Keratinocyte (primary cell): ENCODE measurements at regions not wholly inside any gene's neighbourhood (a gene's known extent, or its start where the extent isn't known, plus 50 kb on each side); places are given as distances from the start of the nearest gene placed in this dataset.

ENCODE experiments used
- DNase-seq: peaks from one replicate; pipeline ENCODE4 v3.0.0-alpha.2; 2011; ENCODE audit warnings: low read depth, missing footprints, low spot score
- FAIRE-seq: peaks from 2 replicates; lab custom pipeline; 2011; peaks lifted over from hg19 to GRCh38; lab: Jason Lieb, UNC
- H2AFZ ChIP-seq: 2 replicates; pipeline ENCODE4 v1.6.0; 2012; ENCODE audit warnings: low read length, control low read depth, inconsistent platforms; ENCODE audit not compliant: control insufficient read depth
- H3K27ac ChIP-seq: 2 replicates; pipeline ENCODE4 v1.5.1; 2011; ENCODE audit warnings: low read length; ENCODE audit not compliant: control insufficient read depth, insufficient read depth
- H3K27me3 ChIP-seq: 3 replicates; pipeline ENCODE4 v1.6.0; 2011; ENCODE audit warnings: low read length; ENCODE audit not compliant: control insufficient read depth, insufficient read depth; ENCODE audit errors: extremely low read depth
- H3K36me3 ChIP-seq, 2 experiments: 2 replicates in 1 of 2; 3 replicates in 1 of 2; pipeline ENCODE4 v1.5.1; 2011; ENCODE audit warnings: low read length in 2 of 2, mild to moderate bottlenecking in 1 of 2; ENCODE audit not compliant: control insufficient read depth in 2 of 2, insufficient read depth in 2 of 2; ENCODE audit errors: extremely low read depth in 1 of 2
- H3K4me1 ChIP-seq: 3 replicates; pipeline ENCODE4 v1.5.1; 2011; ENCODE audit warnings: low read length; ENCODE audit not compliant: control insufficient read depth, insufficient read depth; ENCODE audit errors: extremely low read depth
- H3K4me2 ChIP-seq: 3 replicates; pipeline ENCODE4 v1.6.0; 2011; ENCODE audit warnings: low read depth, low read length; ENCODE audit not compliant: control insufficient read depth, insufficient read depth; ENCODE audit errors: extremely low read depth
- H3K4me3 ChIP-seq, 3 experiments: fragments of 200-600 bp in 1 of 3; sonication (generic) in 1 of 3; 2 replicates in 2 of 3; 3 replicates in 1 of 3; pipeline ENCODE4 v1.5.1; 2011 to 2016; ENCODE audit warnings: low read length in 3 of 3, mild to moderate bottlenecking in 3 of 3, control low read depth in 2 of 3, inconsistent platforms in 1 of 3, low read depth in 1 of 3, mixed read lengths in 1 of 3, mixed run types in 1 of 3, moderate library complexity in 1 of 3; ENCODE audit not compliant: control insufficient read depth in 2 of 3, insufficient read depth in 2 of 3; ENCODE audit errors: extremely low read depth in 1 of 3
- H3K79me2 ChIP-seq: 2 replicates; pipeline ENCODE4 v1.6.0; 2012; ENCODE audit warnings: low read length; ENCODE audit not compliant: control insufficient read depth, insufficient read depth
- H3K9ac ChIP-seq: 3 replicates; pipeline ENCODE4 v1.6.0; 2011; ENCODE audit warnings: low read length; ENCODE audit not compliant: control insufficient read depth, insufficient read depth; ENCODE audit errors: extremely low read depth
- H3K9me1 ChIP-seq: 3 replicates; pipeline ENCODE4 v1.6.0; 2011; ENCODE audit warnings: low read length; ENCODE audit not compliant: control insufficient read depth, insufficient read depth; ENCODE audit errors: extremely low read depth
- H3K9me3 ChIP-seq: 2 replicates; pipeline ENCODE4 v1.5.1; 2012; ENCODE audit warnings: low read depth, low read length; ENCODE audit not compliant: control insufficient read depth
- H4K20me1 ChIP-seq: 3 replicates; pipeline ENCODE4 v1.6.0; 2011; ENCODE audit warnings: low read length; ENCODE audit not compliant: control insufficient read depth, insufficient read depth; ENCODE audit errors: extremely low read depth
- CTCF ChIP-seq, 3 experiments: IDR thresholded peaks in 1 of 3; conservative IDR thresholded peaks in 1 of 3; optimal IDR thresholded peaks in 1 of 3; 2 replicates in 2 of 3; 3 replicates in 1 of 3; pipeline versions ENCODE3 to v1.5.1; 2011; ENCODE audit warnings: low read length in 3 of 3, mild to moderate bottlenecking in 3 of 3, moderate library complexity in 2 of 3, control low read depth in 1 of 3, inconsistent platforms in 1 of 3; ENCODE audit not compliant: insufficient read depth in 2 of 3; ENCODE audit errors: extremely low read depth in 1 of 3
- EZH2 ChIP-seq: IDR thresholded peaks from one replicate; pipeline ENCODE4 v1.6.1; 2012; ENCODE audit warnings: inconsistent platforms, mild to moderate bottlenecking, low read length, moderate library complexity
- dilution Hi-C: fragments of 300-500 bp; cut with MboI; formaldehyde crosslinking; loops from one replicate; pipeline ENCODE4 v1.7.0; 2020; ENCODE audit warnings: low sequenced_read_pairs; ENCODE audit not compliant: extremely low pct_ligation_motif_present

DNA sequence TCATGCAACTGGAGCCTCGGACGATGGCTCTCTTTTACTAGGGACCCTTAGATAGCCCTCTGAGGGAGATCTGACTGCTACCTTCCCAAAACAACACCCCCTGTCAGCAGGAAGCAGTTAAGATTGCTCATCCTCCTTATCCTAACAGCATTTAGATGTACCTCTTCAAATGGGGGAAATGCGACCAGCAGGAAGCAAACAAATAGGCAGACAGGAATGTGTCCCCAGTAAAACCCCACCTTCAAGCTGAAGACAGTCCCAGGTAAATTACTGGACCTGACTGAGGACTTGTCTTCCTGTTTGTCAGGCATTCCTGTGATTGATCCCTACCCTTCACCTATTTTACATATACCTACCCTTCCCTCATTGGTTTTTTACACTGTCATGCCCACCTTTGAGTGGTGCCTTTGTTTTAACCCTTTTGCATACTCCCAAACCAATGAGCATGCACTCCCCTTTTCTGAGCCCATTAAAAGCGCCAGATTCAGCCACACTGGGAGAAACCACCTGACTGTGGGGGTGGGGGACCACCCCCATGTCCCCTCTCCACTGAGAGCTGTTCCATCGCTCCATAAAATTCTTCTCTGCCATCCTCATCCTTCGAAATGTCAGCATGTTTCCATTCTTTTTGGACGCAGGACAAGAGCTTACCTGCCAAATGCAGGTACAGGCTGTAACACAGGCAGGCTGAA lies 954.0 kb upstream of the CDH6 start:
- FAIRE-seq (no peak), DNase-seq (no peak)
- no peaks in the 10 kb centered on the region for H4K20me1 ChIP-seq
- no peak overlapping the region for H3K4me2 ChIP-seq
- no peak for TF ChIP-seq EZH2
- TF ChIP-seq CTCF (optimal IDR thresholded peaks at IDR 0.05 in 1 of 3, IDR thresholded peaks at IDR 0.05 in 1 of 3, conservative IDR thresholded peaks at IDR 0.05 in 1 of 3; ENCODE audit: extremely low read depth in 1 of 3, insufficient read depth in 2 of 3, low read length in 3 of 3) = no peak
- no peaks in the 10 kb centered on the region for H3K79me2 ChIP-seq
- peaks cover 2% of the 10 kb centered on the region for H3K9me3 ChIP-seq
- no peaks in the 10 kb centered on the region for H3K9me1 ChIP-seq
- no peaks in the 10 kb centered on the region for H3K4me1 ChIP-seq
- H3K27ac ChIP-seq = no peak overlapping the region
- H3K4me3 ChIP-seq = no peak overlapping the region
- H3K36me3 ChIP-seq = no peaks in the 10 kb centered on the region
- H3K27me3 ChIP-seq = no peaks in the 10 kb centered on the region
- dilution Hi-C loops = no loop called here
- H2AFZ ChIP-seq = no peak overlapping the region
- H3K9ac ChIP-seq = no peak overlapping the region

DNA sequence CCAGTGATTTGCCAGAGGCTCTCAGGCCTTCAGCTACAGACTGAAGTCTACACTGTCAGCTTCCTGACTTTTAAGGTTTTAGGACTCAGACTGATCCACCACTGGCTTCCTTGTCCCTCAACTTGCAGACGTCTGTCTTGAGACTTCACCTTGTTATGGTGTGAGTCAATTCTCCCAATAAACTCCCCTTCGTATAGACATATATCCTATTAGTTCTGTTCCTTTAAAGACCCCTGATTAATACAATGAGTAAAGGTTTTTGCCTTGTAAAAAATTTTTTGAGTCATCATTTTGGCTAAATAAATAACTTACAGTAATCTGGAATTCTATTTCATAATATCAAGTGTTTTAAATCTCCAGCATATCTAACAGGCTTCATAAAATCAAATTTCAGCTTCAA lies 956.3 kb upstream of the CDH6 start:
- Histone ChIP-seq H3K9me3 (peaks cover 2% of the 10 kb centered on the region), H3K4me3 (no peak overlapping the region), H3K79me2 (no peaks in the 10 kb centered on the region), H2AFZ (no peak overlapping the region), H4K20me1 (no peaks in the 10 kb centered on the region), H3K4me1 (no peaks in the 10 kb centered on the region), H3K27me3 (no peaks in the 10 kb centered on the region), H3K36me3 (no peaks in the 10 kb centered on the region), H3K9ac (no peak overlapping the region), H3K27ac (no peak overlapping the region), H3K9me1 (no peaks in the 10 kb centered on the region), H3K4me2 (no peak overlapping the region)
- dilution Hi-C loops = no loop called here
- no peak for FAIRE-seq
- no peak for DNase-seq
- TF ChIP-seq EZH2 (no peak), CTCF (optimal IDR thresholded peaks at IDR 0.05 in 1 of 3, IDR thresholded peaks at IDR 0.05 in 1 of 3, conservative IDR thresholded peaks at IDR 0.05 in 1 of 3; ENCODE audit: extremely low read depth in 1 of 3, insufficient read depth in 2 of 3, low read length in 3 of 3) (no peak)
